Transverse colon (tissue), 3 donors: ENCODE measurements at regions not wholly inside any gene's neighbourhood (a gene's known extent, or its start where the extent isn't known, plus 50 kb on each side); places are given as distances from the start of the nearest gene placed in this dataset.

Experiments
- CTCF ChIP-seq, 5 experiments: fragments of 200-600 bp in 3 of 5; fragments of 450-650 bp in 2 of 5; sonication (generic) in 3 of 5; IDR thresholded peaks; 1 replicate in 2 of 5; 2 replicates in 3 of 5; pipeline ENCODE4 v1.5.1; 2016 to 2017; ENCODE audit warnings: antibody characterized with exemption in 5 of 5, inconsistent platforms in 3 of 5, mild to moderate bottlenecking in 2 of 5, moderate library complexity in 1 of 5
- EP300 ChIP-seq: sonication (generic); formaldehyde crosslinking; IDR thresholded peaks from one replicate; pipeline ENCODE4 v1.6.1; 2017; ENCODE audit warnings: antibody characterized with exemption, low read depth
- POLR2A ChIP-seq: fragments of 450-650 bp; IDR thresholded peaks from one replicate; pipeline ENCODE4 v1.6.1; 2016; ENCODE audit warnings: antibody characterized with exemption, mild to moderate bottlenecking, moderate library complexity

DNA sequence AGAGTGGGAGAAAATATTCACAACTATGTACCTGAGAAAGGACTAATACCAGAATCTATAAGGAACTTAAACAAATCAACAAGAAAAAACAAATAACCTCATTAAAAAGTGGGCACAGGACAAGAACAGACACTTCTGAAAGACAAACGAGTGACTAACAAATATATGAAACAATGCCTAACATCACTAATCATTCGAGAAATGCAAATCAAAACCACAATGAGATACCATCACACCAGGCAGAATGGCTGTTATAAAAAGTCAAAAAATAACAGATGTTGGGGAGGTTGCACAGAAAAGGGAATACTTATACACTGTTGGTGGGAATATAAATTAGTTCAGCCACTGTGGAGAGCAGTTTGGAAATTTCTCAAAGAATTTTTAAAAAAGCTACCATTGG is 83.5 kb upstream of the WSCD1 start:
- TF ChIP-seq CTCF (IDR thresholded peaks at IDR 0.05) = no peak
- no peak for TF ChIP-seq EP300
- TF ChIP-seq POLR2A = no peak
